IMR-90 (cell line): ENCODE measurements at regions not wholly inside any gene's neighbourhood (a gene's known extent, or its start where the extent isn't known, plus 50 kb on each side); places are given as distances from the start of the nearest gene placed in this dataset.

Experiments
- ATAC-seq: fragments of 200-7000 bp; cut with Tn5 transposase; 2 replicates; pipeline ENCODE4 v1.9.1; 2020; ENCODE audit warnings: low read depth, mild to moderate bottlenecking, moderate library complexity
- BruUV-seq: library from RNA; stranded (reverse); fragments of 400-500 nt; replicated peaks from 2 replicates; lab custom pipeline; 2021; lab: Mats Ljungman, UMichigan
- CTCF ChIA-PET: fragments of 300-600 bp; formaldehyde crosslinking; extraction: SDS; loops from one replicate; lab custom pipeline; 2021; ENCODE audit warnings: antibody characterized with exemption; lab: Yijun Ruan, JAX
- POLR2A ChIA-PET: fragments of 300-600 bp; sonication (Branson Sonifier 250); formaldehyde crosslinking; loops from one replicate; lab custom pipeline; 2022; ENCODE audit warnings: antibody characterized with exemption; ENCODE audit not compliant: unreplicated experiment; lab: Charles Lee
- DNase-seq: peaks from one replicate; pipeline ENCODE4 v3.0.0; 2013
- H2AFZ ChIP-seq: replicated peaks from 2 replicates; pipeline ENCODE3; 2013; ENCODE audit warnings: low read length, mild to moderate bottlenecking; ENCODE audit not compliant: poor library complexity
- H2AK5ac ChIP-seq: 2 replicates; pipeline ENCODE4 v1.6.1; 2013; ENCODE audit warnings: low read depth, low read length, inconsistent platforms
- H2AK9ac ChIP-seq: replicated peaks from 2 replicates; pipeline ENCODE3; 2013; ENCODE audit warnings: mild to moderate bottlenecking, low read depth, low read length, moderate library complexity; ENCODE audit not compliant: poor library complexity
- H2BK120ac ChIP-seq: 2 replicates; pipeline ENCODE4 v1.6.1; 2013; ENCODE audit warnings: low read depth, low read length, inconsistent platforms
- H2BK15ac ChIP-seq: 3 replicates; pipeline ENCODE4 v1.6.1; 2013; ENCODE audit warnings: low read depth, low read length, inconsistent platforms
- H2BK20ac ChIP-seq: 2 replicates; pipeline ENCODE4 v1.6.1; 2013; ENCODE audit warnings: low read depth, mild to moderate bottlenecking, inconsistent platforms, low read length, moderate library complexity
- H2BK5ac ChIP-seq: 2 replicates; pipeline ENCODE4 v1.6.1; 2013; ENCODE audit warnings: mild to moderate bottlenecking, low read depth, low read length, inconsistent platforms; ENCODE audit not compliant: poor library complexity, severe bottlenecking
- H3K14ac ChIP-seq: replicated peaks from 2 replicates; pipeline ENCODE4 v1.6.1; 2013; ENCODE audit warnings: low read depth, low read length, inconsistent platforms
- H3K18ac ChIP-seq: 2 replicates; pipeline ENCODE4 v1.6.1; 2013; ENCODE audit warnings: low read depth, low read length, control low read depth
- H3K23ac ChIP-seq: 2 replicates; pipeline ENCODE4 v1.6.1; 2013; ENCODE audit warnings: low read depth, low read length, inconsistent platforms
- H3K27ac ChIP-seq: 2 replicates; pipeline ENCODE4 v1.5.1; 2013; ENCODE audit warnings: mild to moderate bottlenecking, control low read depth, low read length; ENCODE audit not compliant: insufficient read depth
- H3K27me3 ChIP-seq: 2 replicates; pipeline ENCODE4 v1.6.1; 2013; ENCODE audit warnings: low read length; ENCODE audit not compliant: control insufficient read depth, insufficient read depth
- H3K36me3 ChIP-seq: 2 replicates; pipeline ENCODE4 v1.6.1; 2013; ENCODE audit warnings: low read length, mixed read lengths; ENCODE audit not compliant: control insufficient read depth, insufficient read depth
- H3K4ac ChIP-seq: 2 replicates; pipeline ENCODE4 v1.6.1; 2013; ENCODE audit warnings: low read depth, low read length, inconsistent platforms
- H3K4me1 ChIP-seq: 2 replicates; pipeline ENCODE4 v1.6.1; 2013; ENCODE audit warnings: low read length, mixed read lengths; ENCODE audit not compliant: control insufficient read depth, insufficient read depth
- H3K4me2 ChIP-seq: 2 replicates; pipeline ENCODE4 v1.6.1; 2013; ENCODE audit warnings: low read depth, mild to moderate bottlenecking, control low read depth, low read length, moderate library complexity
- H3K4me3 ChIP-seq: 2 replicates; pipeline ENCODE4 v1.5.1; 2013; ENCODE audit warnings: low read depth, mild to moderate bottlenecking, control low read depth, low read length, moderate library complexity; ENCODE audit not compliant: insufficient read depth
- H3K56ac ChIP-seq: 2 replicates; pipeline ENCODE4 v1.6.1; 2013; ENCODE audit warnings: low read length, inconsistent platforms; ENCODE audit not compliant: insufficient read depth; ENCODE audit errors: extremely low read depth
- H3K79me1 ChIP-seq, 2 experiments: 2 replicates each; pipeline ENCODE4 v1.6.1; 2013; ENCODE audit warnings: low read length in 2 of 2, inconsistent platforms in 1 of 2, low read depth in 1 of 2
- H3K9ac ChIP-seq: 2 replicates; pipeline ENCODE4 v1.6.1; 2013; ENCODE audit warnings: low read depth, low read length, control low read depth
- H3K9me1 ChIP-seq: 2 replicates; pipeline ENCODE4 v1.6.1; 2013; ENCODE audit warnings: low read length, inconsistent platforms; ENCODE audit not compliant: insufficient read depth
- H3K9me3 ChIP-seq: 2 replicates; pipeline ENCODE4 v1.6.1; 2013; ENCODE audit warnings: low read length; ENCODE audit not compliant: control insufficient read depth, insufficient read depth
- H4K20me1 ChIP-seq: 2 replicates; pipeline ENCODE4 v1.6.1; 2013; ENCODE audit warnings: low read length, inconsistent platforms; ENCODE audit not compliant: insufficient read depth
- H4K5ac ChIP-seq: 2 replicates; pipeline ENCODE4 v1.6.1; 2013; ENCODE audit warnings: mild to moderate bottlenecking, low read depth, low read length, control low read depth
- H4K8ac ChIP-seq, 2 experiments: 2 replicates each; pipeline ENCODE4 v1.6.1; 2013; ENCODE audit warnings: low read depth in 2 of 2, low read length in 2 of 2, control low read depth in 1 of 2, inconsistent platforms in 1 of 2
- H4K91ac ChIP-seq: 2 replicates; pipeline ENCODE4 v1.6.1; 2013; ENCODE audit warnings: low read depth, low read length, inconsistent platforms; ENCODE audit not compliant: insufficient read depth
- CEBPB ChIP-seq: IDR thresholded peaks from 2 replicates; pipeline ENCODE4 v1.6.1; 2012; ENCODE audit warnings: low read depth, low read length, improper control_type of control experiment
- FOS ChIP-seq: fragments of 150-350 bp; IDR thresholded peaks from 2 replicates; pipeline ENCODE4 v1.6.1; 2016; ENCODE audit warnings: low read depth, low read length
- MXI1 ChIP-seq: IDR thresholded peaks from 2 replicates; pipeline ENCODE4 v1.6.1; 2012; ENCODE audit warnings: low read depth, mild to moderate bottlenecking, low read length, moderate library complexity, borderline replicate concordance
- SMC3 ChIP-seq: fragments of 150-350 bp; IDR thresholded peaks from 2 replicates; pipeline ENCODE4 v1.6.1; 2016; ENCODE audit warnings: low read depth, mild to moderate bottlenecking, antibody characterized with exemption, low read length, moderate library complexity
- WGBS, 2 experiments: methylation state at CpG; one replicate each; pipeline versions ENCODE4 v1.1.5 to v1.1.7; 2013; ENCODE audit warnings: missing lambda C conversion rate in 2 of 2; ENCODE audit not compliant: insufficient read length in 1 of 2; ENCODE audit errors: extremely low coverage in 2 of 2; 5-methylcytosine and 5-hydroxymethylcytosine counted together
- dilution Hi-C: fragments of 300-500 bp; cut with HindIII; formaldehyde crosslinking; loops from one replicate; pipeline ENCODE4 v1.14.3; 2018; ENCODE audit warnings: low sequenced_read_pairs; ENCODE audit not compliant: unreplicated experiment
- in situ Hi-C: fragments of 300-500 bp; cut with MboI; formaldehyde crosslinking; loops from 3 replicates; pipeline ENCODE4 v1.14.3; 2019; ENCODE audit warnings: low sequenced_read_pairs, inconsistent platforms, mixed read lengths
- intact Hi-C: fragments of 100-400 bp; cut with micrococcal nuclease; formaldehyde crosslinking; loops from 2 replicates; pipeline ENCODE4 v1.10.0; 2022

GRCh38 chr6:77264970-77265369 is 198.3 kb downstream of the HTR1B start:
- H4K5ac ChIP-seq = no peak overlapping the region
- intact Hi-C loops (no loop called here), dilution Hi-C loops (no loop called here), in situ Hi-C loops (no loop called here)
- no peaks in the 10 kb centered on the region for H3K36me3 ChIP-seq
- no peak overlapping the region for H3K14ac ChIP-seq
- no peaks in the 10 kb centered on the region for H3K4me1 ChIP-seq
- DNase-seq = no peak
- no peak overlapping the region for H3K4me2 ChIP-seq
- no peaks in the 10 kb centered on the region for H3K27me3 ChIP-seq
- H2BK20ac ChIP-seq = no peak overlapping the region
- H2AK5ac ChIP-seq = no peak overlapping the region
- WGBS, 2 experiments = 92% methylated on average over 2 of the region's 6 CpGs; no CpG with 5 or more reads in 1 of the 2 experiments
- no peaks in the 10 kb centered on the region for H3K9me3 ChIP-seq
- no TSS peak for BruUV-seq
- H2BK15ac ChIP-seq = no peak overlapping the region
- no peak for ATAC-seq
- no peak overlapping the region for H2BK120ac ChIP-seq
- H2BK5ac ChIP-seq = no peak overlapping the region
- H3K23ac ChIP-seq = no peak overlapping the region
- H2AK9ac ChIP-seq = no peak overlapping the region
- H3K9me1 ChIP-seq = no peaks in the 10 kb centered on the region
- no peak overlapping the region for H3K4ac ChIP-seq
- H4K91ac ChIP-seq = no peak overlapping the region
- no peak overlapping the region for H3K18ac ChIP-seq
- ChIA-PET POLR2A (no interaction called here), CTCF (no interaction called here)
- H3K79me1 ChIP-seq = no peaks in the 10 kb centered on the region
- H2AFZ ChIP-seq = no peak overlapping the region
- H3K9ac ChIP-seq = no peak overlapping the region
- no peak overlapping the region for H3K27ac ChIP-seq
- H3K4me3 ChIP-seq = no peak overlapping the region
- no peak overlapping the region for H4K8ac ChIP-seq
- TF ChIP-seq MXI1 (no peak), CEBPB (no peak), SMC3 (no peak), FOS (no peak)
- H3K56ac ChIP-seq = no peak overlapping the region
- no peaks in the 10 kb centered on the region for H4K20me1 ChIP-seq
